Sigmoid colon (tissue), 4 donors: ENCODE measurements at regions not wholly inside any gene's neighbourhood (a gene's known extent, or its start where the extent isn't known, plus 50 kb on each side); places are given as distances from the start of the nearest gene placed in this dataset.

ENCODE experiments used
- EP300 ChIP-seq, 4 donors: sonication (generic); formaldehyde crosslinking; IDR thresholded peaks; one replicate each; pipeline ENCODE4 v1.6.1; 2017; ENCODE audit warnings: antibody characterized with exemption in 4 of 4
- POLR2A ChIP-seq, 2 donors: fragments of 450-650 bp; IDR thresholded peaks; one replicate each; pipeline ENCODE4 v1.6.1; 2016; ENCODE audit warnings: antibody characterized with exemption in 2 of 2, mild to moderate bottlenecking in 2 of 2, moderate library complexity in 2 of 2
- POLR2AphosphoS5 ChIP-seq, 4 donors: sonication (generic); formaldehyde crosslinking; IDR thresholded peaks; one replicate each; pipeline ENCODE4 v1.6.1; 2017; ENCODE audit warnings: antibody characterized with exemption in 4 of 4
- TF ChIP-seq, protein P1 (sequence below), 4 experiments: fragments of 450-650 bp in 3 of 4; fragments of 200-600 bp in 1 of 4; IDR thresholded peaks; one replicate each; pipeline ENCODE4 v1.5.1; 2016 to 2019; ENCODE audit warnings: antibody characterized with exemption in 4 of 4, mild to moderate bottlenecking in 3 of 4, moderate library complexity in 2 of 4

DNA sequence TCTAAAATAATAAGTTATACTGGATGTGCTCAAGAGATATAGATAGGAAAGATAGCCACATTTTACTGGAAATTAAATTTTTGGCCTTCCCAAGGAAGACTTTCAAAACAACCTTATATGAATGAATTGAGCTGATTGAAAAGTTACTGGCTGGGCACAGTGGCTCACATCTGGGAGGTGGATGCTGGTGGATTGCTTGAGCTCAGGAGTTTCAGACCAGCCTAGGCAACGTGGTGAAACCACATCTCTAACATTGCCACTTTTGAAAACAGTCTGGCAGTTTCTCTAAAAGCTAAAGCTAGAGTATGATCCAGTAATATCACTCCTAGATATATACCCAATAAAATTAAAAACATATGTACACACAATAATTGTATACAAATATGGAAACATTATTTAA is 231.4 kb upstream of the POU1F1 start:
- TF ChIP-seq, protein P1, sequence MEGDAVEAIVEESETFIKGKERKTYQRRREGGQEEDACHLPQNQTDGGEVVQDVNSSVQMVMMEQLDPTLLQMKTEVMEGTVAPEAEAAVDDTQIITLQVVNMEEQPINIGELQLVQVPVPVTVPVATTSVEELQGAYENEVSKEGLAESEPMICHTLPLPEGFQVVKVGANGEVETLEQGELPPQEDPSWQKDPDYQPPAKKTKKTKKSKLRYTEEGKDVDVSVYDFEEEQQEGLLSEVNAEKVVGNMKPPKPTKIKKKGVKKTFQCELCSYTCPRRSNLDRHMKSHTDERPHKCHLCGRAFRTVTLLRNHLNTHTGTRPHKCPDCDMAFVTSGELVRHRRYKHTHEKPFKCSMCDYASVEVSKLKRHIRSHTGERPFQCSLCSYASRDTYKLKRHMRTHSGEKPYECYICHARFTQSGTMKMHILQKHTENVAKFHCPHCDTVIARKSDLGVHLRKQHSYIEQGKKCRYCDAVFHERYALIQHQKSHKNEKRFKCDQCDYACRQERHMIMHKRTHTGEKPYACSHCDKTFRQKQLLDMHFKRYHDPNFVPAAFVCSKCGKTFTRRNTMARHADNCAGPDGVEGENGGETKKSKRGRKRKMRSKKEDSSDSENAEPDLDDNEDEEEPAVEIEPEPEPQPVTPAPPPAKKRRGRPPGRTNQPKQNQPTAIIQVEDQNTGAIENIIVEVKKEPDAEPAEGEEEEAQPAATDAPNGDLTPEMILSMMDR (IDR thresholded peaks at IDR 0.05): no peak
- TF ChIP-seq POLR2A (IDR thresholded peaks at IDR 0.05) (no peak), POLR2AphosphoS5 (IDR thresholded peaks at IDR 0.05) (no peak), EP300 (IDR thresholded peaks at IDR 0.05) (no peak)
